ENCODE measurements at regions not wholly inside any gene's neighbourhood (a gene's known extent, or its start where the extent isn't known, plus 50 kb on each side); places are given as distances from the start of the nearest gene placed in this dataset.
"Not testable (repeated sequence)": the region's sequence is repeated elsewhere in the genome, so short reads cannot be mapped to it uniquely, and the experiment has no call there.

- not testable (repeated sequence) for TF ChIP-seq CTCF (conservative IDR thresholded peaks at IDR 0.05); ZFX (IDR thresholded peaks at IDR 0.05)
Observed at GRCh38 chr9:40910995-40911394, 217.5 kb downstream of the FOXD4L6 start.
